Skeletal muscle tissue (tissue), 3 donors: ENCODE measurements at regions not wholly inside any gene's neighbourhood (a gene's known extent, or its start where the extent isn't known, plus 50 kb on each side); places are given as distances from the start of the nearest gene placed in this dataset.

Experiments used
- H3K27ac ChIP-seq: one replicate; pipeline ENCODE4 v1.7.0; 2013; ENCODE audit warnings: mild to moderate bottlenecking, low read depth, low read length, inconsistent platforms
- H3K27me3 ChIP-seq, 3 donors: one replicate each; pipeline ENCODE4 v1.7.0; 2013; ENCODE audit warnings: low read length in 3 of 3; ENCODE audit not compliant: control insufficient read depth in 3 of 3, insufficient read depth in 3 of 3
- H3K36me3 ChIP-seq, 3 donors: one replicate each; pipeline ENCODE4 v1.7.0; 2013; ENCODE audit warnings: low read length in 3 of 3; ENCODE audit not compliant: control insufficient read depth in 3 of 3, insufficient read depth in 3 of 3
- H3K4me1 ChIP-seq, 3 donors: one replicate each; pipeline ENCODE4 v1.7.0; 2013; ENCODE audit warnings: low read length in 3 of 3, mild to moderate bottlenecking in 3 of 3; ENCODE audit not compliant: control insufficient read depth in 3 of 3, insufficient read depth in 3 of 3
- H3K4me3 ChIP-seq, 3 donors: one replicate each; pipeline ENCODE4 v1.7.0; 2013; ENCODE audit warnings: low read length in 3 of 3
- H3K9ac ChIP-seq, 3 donors: one replicate each; pipeline ENCODE4 v1.7.0; 2013; ENCODE audit warnings: low read length in 3 of 3, mild to moderate bottlenecking in 3 of 3, moderate library complexity in 2 of 3, low read depth in 1 of 3
- H3K9me3 ChIP-seq, 3 donors: one replicate each; pipeline ENCODE4 v1.7.0; 2013; ENCODE audit warnings: low read length in 3 of 3; ENCODE audit not compliant: control insufficient read depth in 3 of 3
- donor health status: Osteomylitis.

- Histone ChIP-seq H3K4me1 (peaks cover 0 to 6% (median 0%) of the 10 kb centered on the region in 3 donors), H3K27me3 (no peaks in the 10 kb centered on the region)
Measured at GRCh38 chrX:109841869-109842579, 109.0 kb upstream of the ACSL4 start.

GRCh38 chrX:109842611-109843010 is 109.6 kb upstream of the ACSL4 start:
- Histone ChIP-seq H3K36me3 (no peaks in the 10 kb centered on the region), H3K4me1 (peaks cover 0 to 6% (median 0%) of the 10 kb centered on the region in 3 donors), H3K9me3 (no peaks in the 10 kb centered on the region), H3K27me3 (no peaks in the 10 kb centered on the region), H3K9ac (no peak overlapping the region), H3K27ac (no peak overlapping the region), H3K4me3 (no peak overlapping the region)

More at GRCh38 chrX:109841869-109842579, 109.0 kb upstream of the ACSL4 start:
- Histone ChIP-seq H3K9ac (no peak overlapping the region), H3K27ac (no peak overlapping the region), H3K36me3 (no peaks in the 10 kb centered on the region), H3K9me3 (no peaks in the 10 kb centered on the region), H3K4me3 (no peak overlapping the region)

GRCh38 chrX:109843963-109844751 is 111.1 kb upstream of the ACSL4 start:
- H3K36me3 ChIP-seq, result no peaks in the 10 kb centered on the region
- no peak overlapping the region for H3K9ac ChIP-seq
- H3K27ac ChIP-seq, result peak overlapping the region; percentile 26
- H3K4me1 ChIP-seq, result peaks cover 0 to 6% (median 0%) of the 10 kb centered on the region in 3 donors
- H3K4me3 ChIP-seq, result peak overlapping the region in 1 of 3 donors; percentile 17
- no peaks in the 10 kb centered on the region for H3K27me3 ChIP-seq
- no peaks in the 10 kb centered on the region for H3K9me3 ChIP-seq

- no peak overlapping the region for H3K4me3 ChIP-seq
- peak overlapping the region; percentile 26 for H3K27ac ChIP-seq
- H3K9me3 ChIP-seq, result no peaks in the 10 kb centered on the region
- H3K9ac ChIP-seq, result no peak overlapping the region
- H3K36me3 ChIP-seq, result no peaks in the 10 kb centered on the region
- H3K4me1 ChIP-seq, result peaks cover 0 to 6% (median 0%) of the 10 kb centered on the region in 3 donors
- no peaks in the 10 kb centered on the region for H3K27me3 ChIP-seq
Measured at GRCh38 chrX:109844986-109845385, 111.9 kb upstream of the ACSL4 start.

DNA sequence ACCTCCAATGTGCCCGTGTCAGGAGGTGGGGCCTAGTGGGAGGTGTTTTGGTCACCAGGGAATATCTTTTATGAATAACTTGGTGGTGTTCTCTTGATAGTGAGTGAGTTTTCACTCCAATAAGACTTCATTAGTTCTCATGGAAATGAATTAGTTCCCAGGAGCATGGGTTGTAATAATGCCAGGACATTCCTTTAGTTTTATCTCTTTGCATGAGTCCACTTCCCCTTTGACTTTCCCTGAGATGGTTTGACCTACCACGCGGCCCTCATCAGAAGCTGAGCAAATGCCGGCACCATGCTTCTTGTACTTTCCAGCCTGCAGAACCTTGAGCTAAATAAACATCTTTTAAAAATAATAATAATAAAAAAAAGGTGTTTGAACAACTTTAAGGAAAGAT is 112.9 kb upstream of the ACSL4 start:
- no peaks in the 10 kb centered on the region for H3K9me3 ChIP-seq

DNA sequence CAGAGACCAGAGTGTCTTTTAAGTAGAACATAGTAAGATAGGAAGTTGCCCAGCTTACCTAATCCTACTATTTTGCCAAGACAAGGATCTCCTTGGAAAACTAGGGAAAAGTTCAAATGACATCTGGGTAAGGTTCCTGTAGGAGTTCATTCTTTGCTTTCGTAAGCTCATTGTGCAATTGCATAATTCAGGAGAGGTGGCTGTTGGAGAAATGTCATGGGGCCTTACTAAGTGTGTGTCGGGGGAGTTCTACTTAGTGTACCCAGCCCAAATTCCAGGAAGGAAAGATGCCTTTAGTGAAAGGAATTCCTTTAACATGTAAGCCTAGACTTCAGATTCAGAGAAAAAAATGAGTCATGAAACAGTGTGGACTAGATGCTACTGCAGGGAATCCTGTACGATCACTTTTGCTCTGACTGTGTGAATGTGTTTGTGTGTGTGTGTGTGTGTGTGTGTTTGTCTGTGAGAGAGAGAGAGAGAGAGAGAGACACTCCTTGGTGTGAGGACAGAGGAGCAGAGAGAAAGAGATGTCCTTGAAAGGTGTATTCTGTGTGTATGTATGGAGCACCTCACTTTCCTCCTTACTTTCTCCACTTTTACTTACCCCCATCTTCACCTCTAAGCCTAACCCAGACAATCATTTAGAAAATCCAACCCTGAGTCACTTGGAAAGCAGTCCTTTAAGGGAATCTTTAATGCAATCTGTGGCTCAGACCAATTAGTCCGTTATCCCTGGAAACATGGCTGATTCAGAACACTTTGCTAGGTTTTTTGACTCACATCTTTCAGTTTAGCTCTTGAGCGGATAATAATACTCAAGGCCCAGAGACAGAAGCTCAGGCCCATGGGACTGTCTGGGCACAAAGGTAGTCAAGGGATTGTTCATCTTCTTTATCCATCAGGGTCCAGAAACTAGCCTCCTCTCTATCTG is 114.5 kb upstream of the ACSL4 start:
- Histone ChIP-seq H3K4me1 (peaks cover 0 to 6% (median 0%) of the 10 kb centered on the region in 3 donors), H3K27ac (peak overlapping the region; percentile 6), H3K9me3 (no peaks in the 10 kb centered on the region), H3K4me3 (no peak overlapping the region), H3K27me3 (no peaks in the 10 kb centered on the region), H3K36me3 (no peaks in the 10 kb centered on the region), H3K9ac (no peak overlapping the region)

More for the DNA sequence above, 112.9 kb upstream of the ACSL4 start:
- Histone ChIP-seq H3K4me1 (peaks cover 0 to 6% (median 0%) of the 10 kb centered on the region in 3 donors), H3K36me3 (no peaks in the 10 kb centered on the region), H3K9ac (no peak overlapping the region), H3K27ac (no peak overlapping the region), H3K4me3 (no peak overlapping the region), H3K27me3 (no peaks in the 10 kb centered on the region)

- Histone ChIP-seq H3K9me3 (peaks cover 0 to 4% (median 0%) of the 10 kb centered on the region in 3 donors), H3K4me3 (no peak overlapping the region), H3K27me3 (no peaks in the 10 kb centered on the region), H3K9ac (no peak overlapping the region), H3K4me1 (peaks cover 0 to 6% (median 0%) of the 10 kb centered on the region in 3 donors), H3K36me3 (no peaks in the 10 kb centered on the region), H3K27ac (no peak overlapping the region)
Measured at GRCh38 chrX:109848461-109849050, 115.5 kb upstream of the ACSL4 start.

DNA sequence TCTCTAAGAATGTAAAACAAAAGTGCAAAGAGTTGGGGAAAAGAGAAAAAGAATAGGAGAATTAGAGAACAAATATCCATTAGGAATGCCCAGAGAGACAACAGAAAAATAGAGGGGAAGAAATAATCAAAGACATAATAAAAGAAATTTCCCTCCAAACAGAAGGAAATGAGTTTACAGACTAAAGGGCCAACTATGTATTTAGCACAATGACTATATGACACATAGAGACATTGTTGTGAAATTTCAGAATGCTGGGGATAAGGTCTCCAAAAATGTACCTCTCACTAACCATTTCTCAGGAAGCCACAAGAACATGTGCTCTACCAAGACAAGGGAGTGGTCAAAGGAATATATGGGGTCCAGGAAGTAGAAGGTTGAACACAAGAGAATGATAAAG is 121.0 kb upstream of the ACSL4 start:
- no peaks in the 10 kb centered on the region for H3K4me1 ChIP-seq
- H3K9ac ChIP-seq, result no peak overlapping the region
- no peak overlapping the region for H3K4me3 ChIP-seq
- H3K27ac ChIP-seq, result no peak overlapping the region
- peaks cover 0 to 5% (median 0%) of the 10 kb centered on the region in 3 donors for H3K9me3 ChIP-seq
- H3K27me3 ChIP-seq, result no peaks in the 10 kb centered on the region
- no peaks in the 10 kb centered on the region for H3K36me3 ChIP-seq

GRCh38 chrX:109855501-109855900 is 122.4 kb upstream of the ACSL4 start:
- H3K4me3 ChIP-seq, result no peak overlapping the region
- H3K27ac ChIP-seq, result no peak overlapping the region
- H3K36me3 ChIP-seq, result no peaks in the 10 kb centered on the region

More at GRCh38 chrX:109855501-109855900, 122.4 kb upstream of the ACSL4 start:
- Histone ChIP-seq H3K27me3 (no peaks in the 10 kb centered on the region), H3K4me1 (no peaks in the 10 kb centered on the region), H3K9me3 (peaks cover 0 to 5% (median 0%) of the 10 kb centered on the region in 3 donors), H3K9ac (no peak overlapping the region)
